GM12875 (cell line): ENCODE measurements at regions not wholly inside any gene's neighbourhood (a gene's known extent, or its start where the extent isn't known, plus 50 kb on each side); places are given as distances from the start of the nearest gene placed in this dataset.
"Not testable (repeated sequence)": the region's sequence is repeated elsewhere in the genome, so short reads cannot be mapped to it uniquely, and the experiment has no call there.

ENCODE experiments used
- H3K4me3 ChIP-seq: one replicate; pipeline ENCODE4 v1.5.1; 2011; ENCODE audit warnings: low read depth, low read length, control low read depth
- TF ChIP-seq, protein P1 (sequence below): IDR thresholded peaks from 2 replicates; pipeline ENCODE4 v1.5.1; 2011; ENCODE audit warnings: low read depth, mild to moderate bottlenecking, control low read depth, inconsistent platforms, low read length, moderate library complexity, borderline replicate concordance; ENCODE audit not compliant: insufficient read depth

DNA sequence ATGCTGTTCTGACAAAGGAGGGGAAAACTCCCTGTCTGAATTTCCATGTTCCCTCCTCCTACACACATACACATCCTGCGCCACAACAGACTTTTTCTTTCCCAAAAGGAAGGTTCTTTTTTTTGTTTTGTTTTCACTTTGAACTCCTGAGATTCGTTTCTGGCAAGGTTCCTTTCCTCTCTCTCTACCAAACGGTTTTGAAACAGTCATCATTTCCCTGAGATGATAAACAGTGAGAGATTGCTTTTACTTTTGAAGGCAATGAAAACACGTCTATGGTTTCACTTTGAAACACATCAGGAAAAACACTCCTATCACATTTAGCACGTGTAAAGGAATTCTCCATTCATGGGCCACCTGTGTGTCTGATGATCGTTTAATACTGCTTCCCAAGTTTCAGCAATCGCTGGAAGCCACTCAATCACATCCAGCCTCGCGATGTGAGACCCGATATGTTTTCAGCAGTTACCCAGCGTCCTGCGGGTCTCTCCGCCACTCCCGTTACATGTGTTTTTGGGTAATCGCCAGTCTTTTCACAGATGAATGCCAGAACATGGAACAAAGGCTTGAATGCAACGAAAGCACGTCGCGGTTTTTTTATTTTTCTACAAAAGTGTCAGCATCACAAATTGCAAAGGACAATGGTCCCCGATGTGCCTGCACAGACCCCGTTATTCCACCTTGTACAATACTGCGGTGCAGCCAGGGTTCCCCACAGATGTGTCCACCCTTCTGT, 62.8 kb upstream of the CUX1 start:
- H3K4me3 ChIP-seq: peak overlapping the region; percentile 31

DNA sequence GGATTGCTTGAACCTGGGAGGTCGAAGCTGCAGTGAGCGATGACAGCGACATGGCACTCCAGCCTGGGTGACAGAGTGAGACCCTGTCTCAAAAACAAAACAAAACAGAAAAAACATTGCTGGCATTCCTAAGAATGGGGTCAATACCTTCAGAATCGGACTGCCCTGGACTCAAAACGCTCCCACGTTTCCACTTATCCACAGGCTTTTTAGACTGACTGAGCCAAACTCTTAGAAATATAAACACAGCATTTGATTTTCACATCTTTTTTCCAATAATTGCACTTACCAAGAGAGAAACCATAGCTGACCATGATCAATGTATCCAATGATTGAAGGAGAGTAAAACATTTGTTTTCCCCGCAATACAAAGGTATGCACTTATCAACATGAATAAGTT, 59.5 kb upstream of the CUX1 start:
- TF ChIP-seq, protein P1, sequence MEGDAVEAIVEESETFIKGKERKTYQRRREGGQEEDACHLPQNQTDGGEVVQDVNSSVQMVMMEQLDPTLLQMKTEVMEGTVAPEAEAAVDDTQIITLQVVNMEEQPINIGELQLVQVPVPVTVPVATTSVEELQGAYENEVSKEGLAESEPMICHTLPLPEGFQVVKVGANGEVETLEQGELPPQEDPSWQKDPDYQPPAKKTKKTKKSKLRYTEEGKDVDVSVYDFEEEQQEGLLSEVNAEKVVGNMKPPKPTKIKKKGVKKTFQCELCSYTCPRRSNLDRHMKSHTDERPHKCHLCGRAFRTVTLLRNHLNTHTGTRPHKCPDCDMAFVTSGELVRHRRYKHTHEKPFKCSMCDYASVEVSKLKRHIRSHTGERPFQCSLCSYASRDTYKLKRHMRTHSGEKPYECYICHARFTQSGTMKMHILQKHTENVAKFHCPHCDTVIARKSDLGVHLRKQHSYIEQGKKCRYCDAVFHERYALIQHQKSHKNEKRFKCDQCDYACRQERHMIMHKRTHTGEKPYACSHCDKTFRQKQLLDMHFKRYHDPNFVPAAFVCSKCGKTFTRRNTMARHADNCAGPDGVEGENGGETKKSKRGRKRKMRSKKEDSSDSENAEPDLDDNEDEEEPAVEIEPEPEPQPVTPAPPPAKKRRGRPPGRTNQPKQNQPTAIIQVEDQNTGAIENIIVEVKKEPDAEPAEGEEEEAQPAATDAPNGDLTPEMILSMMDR: no peak
- no peak overlapping the region for H3K4me3 ChIP-seq

More for the DNA sequence above, 62.8 kb upstream of the CUX1 start:
- TF ChIP-seq, protein P1: no peak

DNA sequence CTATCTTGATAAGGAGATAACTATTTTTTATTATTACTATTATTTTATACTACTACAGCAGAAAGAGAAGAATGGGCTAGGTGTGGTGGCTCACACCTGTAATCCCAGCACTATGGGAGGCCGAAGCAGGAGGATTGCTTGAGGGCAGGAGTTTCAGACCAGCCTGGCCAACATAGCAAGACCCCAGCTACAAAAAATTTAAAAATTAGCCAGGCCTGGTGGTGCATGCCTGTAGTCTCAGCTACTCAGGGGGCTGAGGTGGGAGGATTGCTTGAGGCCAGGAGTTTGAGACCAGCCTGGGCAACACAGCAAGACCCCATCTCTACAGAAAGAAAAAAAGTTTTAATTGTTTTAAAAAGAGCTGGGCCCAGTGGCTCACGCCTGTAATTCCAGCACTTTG, 58.9 kb upstream of the CUX1 start:
- not testable (repeated sequence) for H3K4me3 ChIP-seq

DNA sequence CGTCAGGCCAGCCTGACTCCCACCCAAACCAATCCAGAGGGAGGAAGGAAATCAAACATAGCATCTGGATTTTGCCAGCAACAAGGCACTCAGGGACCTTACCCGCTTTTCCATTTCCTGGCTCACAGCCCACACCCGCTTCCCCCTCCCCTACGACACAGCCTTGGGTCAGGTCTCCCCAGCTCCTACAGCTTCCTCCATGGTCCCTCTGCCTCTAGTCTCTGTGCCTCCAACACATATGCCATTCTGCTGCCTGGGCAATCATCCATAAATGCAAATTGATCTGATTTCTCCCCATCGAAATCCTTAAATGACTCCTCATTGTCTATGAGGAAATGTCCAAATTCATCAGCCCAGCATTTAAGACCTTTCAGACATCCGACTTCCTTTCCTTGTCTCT, 53.2 kb upstream of the CUX1 start:
- TF ChIP-seq, protein P1: no peak
- H3K4me3 ChIP-seq: no peak overlapping the region

DNA sequence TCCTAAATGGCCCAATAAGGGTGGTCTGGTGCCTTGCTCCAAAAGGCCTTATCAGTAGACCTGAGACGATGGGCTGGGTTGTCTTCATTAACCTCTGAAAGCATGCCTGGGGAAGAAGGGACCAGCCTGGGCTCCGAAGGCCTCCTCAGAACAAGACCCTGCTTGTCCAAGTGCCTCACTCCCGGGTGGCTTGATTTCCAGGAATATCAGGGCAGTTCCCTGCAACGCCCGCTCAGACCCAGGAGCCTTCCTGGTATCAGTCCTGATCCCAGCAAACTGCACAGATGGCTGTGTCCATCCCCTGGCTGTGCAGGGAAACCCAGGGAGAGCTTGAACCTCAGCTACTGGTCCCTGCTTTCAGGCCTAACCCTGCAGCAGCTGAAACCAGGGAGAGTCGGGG, 49.9 kb upstream of the CUX1 start:
- no peak overlapping the region for H3K4me3 ChIP-seq
- TF ChIP-seq, protein P1: no peak
